IMR-90 (cell line): ENCODE measurements at regions not wholly inside any gene's neighbourhood (a gene's known extent, or its start where the extent isn't known, plus 50 kb on each side); places are given as distances from the start of the nearest gene placed in this dataset.

ENCODE experiments used
- ATAC-seq: fragments of 200-7000 bp; cut with Tn5 transposase; 2 replicates; pipeline ENCODE4 v1.9.1; 2020; ENCODE audit warnings: low read depth, mild to moderate bottlenecking, moderate library complexity
- BruUV-seq: library from RNA; stranded (reverse); fragments of 400-500 nt; replicated peaks from 2 replicates; lab custom pipeline; 2021; lab: Mats Ljungman, UMichigan
- CTCF ChIA-PET: fragments of 300-600 bp; formaldehyde crosslinking; extraction: SDS; loops from one replicate; lab custom pipeline; 2021; ENCODE audit warnings: antibody characterized with exemption; lab: Yijun Ruan, JAX
- POLR2A ChIA-PET: fragments of 300-600 bp; sonication (Branson Sonifier 250); formaldehyde crosslinking; loops from one replicate; lab custom pipeline; 2022; ENCODE audit warnings: antibody characterized with exemption; ENCODE audit not compliant: unreplicated experiment; lab: Charles Lee
- DNase-seq: peaks from one replicate; pipeline ENCODE4 v3.0.0; 2013
- H2AFZ ChIP-seq: replicated peaks from 2 replicates; pipeline ENCODE3; 2013; ENCODE audit warnings: low read length, mild to moderate bottlenecking; ENCODE audit not compliant: poor library complexity
- H2AK5ac ChIP-seq: 2 replicates; pipeline ENCODE4 v1.6.1; 2013; ENCODE audit warnings: low read depth, low read length, inconsistent platforms
- H2AK9ac ChIP-seq: replicated peaks from 2 replicates; pipeline ENCODE3; 2013; ENCODE audit warnings: mild to moderate bottlenecking, low read depth, low read length, moderate library complexity; ENCODE audit not compliant: poor library complexity
- H2BK120ac ChIP-seq: 2 replicates; pipeline ENCODE4 v1.6.1; 2013; ENCODE audit warnings: low read depth, low read length, inconsistent platforms
- H2BK15ac ChIP-seq: 3 replicates; pipeline ENCODE4 v1.6.1; 2013; ENCODE audit warnings: low read depth, low read length, inconsistent platforms
- H2BK20ac ChIP-seq: 2 replicates; pipeline ENCODE4 v1.6.1; 2013; ENCODE audit warnings: low read depth, mild to moderate bottlenecking, inconsistent platforms, low read length, moderate library complexity
- H2BK5ac ChIP-seq: 2 replicates; pipeline ENCODE4 v1.6.1; 2013; ENCODE audit warnings: mild to moderate bottlenecking, low read depth, low read length, inconsistent platforms; ENCODE audit not compliant: poor library complexity, severe bottlenecking
- H3K14ac ChIP-seq: replicated peaks from 2 replicates; pipeline ENCODE4 v1.6.1; 2013; ENCODE audit warnings: low read depth, low read length, inconsistent platforms
- H3K18ac ChIP-seq: 2 replicates; pipeline ENCODE4 v1.6.1; 2013; ENCODE audit warnings: low read depth, low read length, control low read depth
- H3K23ac ChIP-seq: 2 replicates; pipeline ENCODE4 v1.6.1; 2013; ENCODE audit warnings: low read depth, low read length, inconsistent platforms
- H3K27ac ChIP-seq: 2 replicates; pipeline ENCODE4 v1.5.1; 2013; ENCODE audit warnings: mild to moderate bottlenecking, control low read depth, low read length; ENCODE audit not compliant: insufficient read depth
- H3K27me3 ChIP-seq: 2 replicates; pipeline ENCODE4 v1.6.1; 2013; ENCODE audit warnings: low read length; ENCODE audit not compliant: control insufficient read depth, insufficient read depth
- H3K36me3 ChIP-seq: 2 replicates; pipeline ENCODE4 v1.6.1; 2013; ENCODE audit warnings: low read length, mixed read lengths; ENCODE audit not compliant: control insufficient read depth, insufficient read depth
- H3K4ac ChIP-seq: 2 replicates; pipeline ENCODE4 v1.6.1; 2013; ENCODE audit warnings: low read depth, low read length, inconsistent platforms
- H3K4me1 ChIP-seq: 2 replicates; pipeline ENCODE4 v1.6.1; 2013; ENCODE audit warnings: low read length, mixed read lengths; ENCODE audit not compliant: control insufficient read depth, insufficient read depth
- H3K4me2 ChIP-seq: 2 replicates; pipeline ENCODE4 v1.6.1; 2013; ENCODE audit warnings: low read depth, mild to moderate bottlenecking, control low read depth, low read length, moderate library complexity
- H3K4me3 ChIP-seq: 2 replicates; pipeline ENCODE4 v1.5.1; 2013; ENCODE audit warnings: low read depth, mild to moderate bottlenecking, control low read depth, low read length, moderate library complexity; ENCODE audit not compliant: insufficient read depth
- H3K56ac ChIP-seq: 2 replicates; pipeline ENCODE4 v1.6.1; 2013; ENCODE audit warnings: low read length, inconsistent platforms; ENCODE audit not compliant: insufficient read depth; ENCODE audit errors: extremely low read depth
- H3K79me1 ChIP-seq, 2 experiments: 2 replicates each; pipeline ENCODE4 v1.6.1; 2013; ENCODE audit warnings: low read length in 2 of 2, inconsistent platforms in 1 of 2, low read depth in 1 of 2
- H3K9ac ChIP-seq: 2 replicates; pipeline ENCODE4 v1.6.1; 2013; ENCODE audit warnings: low read depth, low read length, control low read depth
- H3K9me1 ChIP-seq: 2 replicates; pipeline ENCODE4 v1.6.1; 2013; ENCODE audit warnings: low read length, inconsistent platforms; ENCODE audit not compliant: insufficient read depth
- H3K9me3 ChIP-seq: 2 replicates; pipeline ENCODE4 v1.6.1; 2013; ENCODE audit warnings: low read length; ENCODE audit not compliant: control insufficient read depth, insufficient read depth
- H4K20me1 ChIP-seq: 2 replicates; pipeline ENCODE4 v1.6.1; 2013; ENCODE audit warnings: low read length, inconsistent platforms; ENCODE audit not compliant: insufficient read depth
- H4K5ac ChIP-seq: 2 replicates; pipeline ENCODE4 v1.6.1; 2013; ENCODE audit warnings: mild to moderate bottlenecking, low read depth, low read length, control low read depth
- H4K8ac ChIP-seq, 2 experiments: 2 replicates each; pipeline ENCODE4 v1.6.1; 2013; ENCODE audit warnings: low read depth in 2 of 2, low read length in 2 of 2, control low read depth in 1 of 2, inconsistent platforms in 1 of 2
- H4K91ac ChIP-seq: 2 replicates; pipeline ENCODE4 v1.6.1; 2013; ENCODE audit warnings: low read depth, low read length, inconsistent platforms; ENCODE audit not compliant: insufficient read depth
- CEBPB ChIP-seq: IDR thresholded peaks from 2 replicates; pipeline ENCODE4 v1.6.1; 2012; ENCODE audit warnings: low read depth, low read length, improper control_type of control experiment
- CHD1 ChIP-seq: IDR thresholded peaks from 2 replicates; pipeline ENCODE4 v1.6.1; 2012; ENCODE audit warnings: low read depth, low read length, improper control_type of control experiment
- ELK1 ChIP-seq: fragments of 150-350 bp; IDR thresholded peaks from 2 replicates; pipeline ENCODE4 v1.6.1; 2016; ENCODE audit warnings: low read depth, mild to moderate bottlenecking, low read length, moderate library complexity, borderline replicate concordance
- FOS ChIP-seq: fragments of 150-350 bp; IDR thresholded peaks from 2 replicates; pipeline ENCODE4 v1.6.1; 2016; ENCODE audit warnings: low read depth, low read length
- MAZ ChIP-seq: IDR thresholded peaks from 2 replicates; pipeline ENCODE4 v1.6.1; 2012; ENCODE audit warnings: low read depth, mild to moderate bottlenecking, low read length, improper control_type of control experiment, moderate library complexity, borderline replicate concordance
- NFE2L2 ChIP-seq: fragments of 150-350 bp; IDR thresholded peaks from 2 replicates; pipeline ENCODE4 v1.6.1; 2016; ENCODE audit warnings: low read depth, mild to moderate bottlenecking, low read length
- RAD21 ChIP-seq: IDR thresholded peaks from 2 replicates; pipeline ENCODE4 v1.6.1; 2012; ENCODE audit warnings: low read length, improper control_type of control experiment
- RCOR1 ChIP-seq: IDR thresholded peaks from 2 replicates; pipeline ENCODE4 v1.6.1; 2012; ENCODE audit warnings: mild to moderate bottlenecking, low read length, improper control_type of control experiment; ENCODE audit not compliant: insufficient replicate concordance
- RFX5 ChIP-seq: IDR thresholded peaks from 2 replicates; pipeline ENCODE4 v1.8.0; 2012; ENCODE audit warnings: low read depth, mild to moderate bottlenecking, low read length, moderate library complexity
- USF2 ChIP-seq: fragments of 150-350 bp; IDR thresholded peaks from 2 replicates; pipeline ENCODE4 v1.6.1; 2017; ENCODE audit warnings: mild to moderate bottlenecking, antibody characterized with exemption, low read length, low read depth
- WGBS, 2 experiments: methylation state at CpG; one replicate each; pipeline versions ENCODE4 v1.1.5 to v1.1.7; 2013; ENCODE audit warnings: missing lambda C conversion rate in 2 of 2; ENCODE audit not compliant: insufficient read length in 1 of 2; ENCODE audit errors: extremely low coverage in 2 of 2; 5-methylcytosine and 5-hydroxymethylcytosine counted together
- dilution Hi-C: fragments of 300-500 bp; cut with HindIII; formaldehyde crosslinking; loops from one replicate; pipeline ENCODE4 v1.14.3; 2018; ENCODE audit warnings: low sequenced_read_pairs; ENCODE audit not compliant: unreplicated experiment
- in situ Hi-C: fragments of 300-500 bp; cut with MboI; formaldehyde crosslinking; loops from 3 replicates; pipeline ENCODE4 v1.14.3; 2019; ENCODE audit warnings: low sequenced_read_pairs, inconsistent platforms, mixed read lengths
- intact Hi-C: fragments of 100-400 bp; cut with micrococcal nuclease; formaldehyde crosslinking; loops from 2 replicates; pipeline ENCODE4 v1.10.0; 2022
- TF ChIP-seq, protein P1 (sequence below): conservative IDR thresholded peaks from 2 replicates; pipeline ENCODE4 v1.5.1; 2012; ENCODE audit warnings: mild to moderate bottlenecking, low read depth, low read length, improper control_type of control experiment

DNA sequence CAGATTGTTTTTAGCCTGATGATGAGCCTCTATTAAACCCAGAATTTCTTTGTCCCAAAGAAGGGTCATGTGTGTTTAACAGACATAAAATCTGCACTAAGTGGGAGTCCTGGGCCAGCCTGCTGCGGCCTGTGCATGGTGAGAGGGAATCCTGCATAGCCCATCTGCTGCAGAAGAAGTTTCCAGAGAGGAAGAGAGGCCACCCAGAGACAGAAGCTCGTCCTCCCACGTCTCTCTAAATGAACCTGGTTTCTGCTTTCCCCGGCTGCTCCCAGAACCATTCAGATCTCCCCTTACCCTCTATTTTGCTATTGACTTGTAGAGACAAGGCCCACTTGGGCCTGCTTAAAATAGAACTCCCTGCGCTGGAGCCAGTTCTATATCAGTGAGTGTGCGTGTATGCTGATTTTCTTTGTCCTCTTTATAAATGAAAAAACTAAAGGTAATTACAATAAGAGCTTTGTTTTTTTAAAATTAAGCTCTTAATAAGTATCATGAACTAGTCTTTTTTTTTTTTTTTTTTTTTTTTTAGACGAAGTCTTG is 142.8 kb upstream of the RAB4A start:
- TF ChIP-seq RAD21, result no peak
- TF ChIP-seq USF2, result no peak
- TF ChIP-seq NFE2L2, result no peak
- no peak for TF ChIP-seq RCOR1
- TF ChIP-seq FOS, result no peak
- no peak for TF ChIP-seq CHD1
- no peak for TF ChIP-seq MAZ
- TF ChIP-seq CEBPB, result no peak
- no peak for TF ChIP-seq RFX5
- TF ChIP-seq ELK1, result no peak
- TF ChIP-seq, protein P1, sequence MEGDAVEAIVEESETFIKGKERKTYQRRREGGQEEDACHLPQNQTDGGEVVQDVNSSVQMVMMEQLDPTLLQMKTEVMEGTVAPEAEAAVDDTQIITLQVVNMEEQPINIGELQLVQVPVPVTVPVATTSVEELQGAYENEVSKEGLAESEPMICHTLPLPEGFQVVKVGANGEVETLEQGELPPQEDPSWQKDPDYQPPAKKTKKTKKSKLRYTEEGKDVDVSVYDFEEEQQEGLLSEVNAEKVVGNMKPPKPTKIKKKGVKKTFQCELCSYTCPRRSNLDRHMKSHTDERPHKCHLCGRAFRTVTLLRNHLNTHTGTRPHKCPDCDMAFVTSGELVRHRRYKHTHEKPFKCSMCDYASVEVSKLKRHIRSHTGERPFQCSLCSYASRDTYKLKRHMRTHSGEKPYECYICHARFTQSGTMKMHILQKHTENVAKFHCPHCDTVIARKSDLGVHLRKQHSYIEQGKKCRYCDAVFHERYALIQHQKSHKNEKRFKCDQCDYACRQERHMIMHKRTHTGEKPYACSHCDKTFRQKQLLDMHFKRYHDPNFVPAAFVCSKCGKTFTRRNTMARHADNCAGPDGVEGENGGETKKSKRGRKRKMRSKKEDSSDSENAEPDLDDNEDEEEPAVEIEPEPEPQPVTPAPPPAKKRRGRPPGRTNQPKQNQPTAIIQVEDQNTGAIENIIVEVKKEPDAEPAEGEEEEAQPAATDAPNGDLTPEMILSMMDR, result no peak
- Histone ChIP-seq H3K27ac (no peak overlapping the region), H4K91ac (no peak overlapping the region), H2AK9ac (no peak overlapping the region), H3K27me3 (peaks cover 49% of the 10 kb centered on the region), H3K36me3 (no peaks in the 10 kb centered on the region), H3K9ac (no peak overlapping the region), H3K4me3 (no peak overlapping the region), H3K9me3 (no peaks in the 10 kb centered on the region), H3K56ac (no peak overlapping the region), H3K14ac (no peak overlapping the region), H3K4me1 (no peaks in the 10 kb centered on the region), H3K23ac (no peak overlapping the region), H3K18ac (no peak overlapping the region), H2BK5ac (no peak overlapping the region), H2BK120ac (no peak overlapping the region), H2BK15ac (no peak overlapping the region), H2AK5ac (no peak overlapping the region), H3K4ac (no peak overlapping the region), H3K9me1 (no peaks in the 10 kb centered on the region), H3K4me2 (no peak overlapping the region), H4K8ac (no peak overlapping the region), H4K20me1 (no peaks in the 10 kb centered on the region), H2AFZ (no peak overlapping the region), H4K5ac (no peak overlapping the region), H3K79me1 (no peaks in the 10 kb centered on the region), H2BK20ac (no peak overlapping the region)
- intact Hi-C loops, result no loop called here
- CTCF ChIA-PET, result interaction anchor here (0.7 kb wide), 1 partner anchor 19 kb away, joined by 7 read pairs; no protein-coding TSS in a partner anchor
- POLR2A ChIA-PET, result no interaction called here
- dilution Hi-C loops, result no loop called here
- no peak for ATAC-seq
- no peak for DNase-seq
- in situ Hi-C loops, result no loop called here
- no CpG with 5 or more reads among the region's 7 CpGs for WGBS, 2 experiments
- BruUV-seq, result no TSS peak
